ENCODE measurements at regions not wholly inside any gene's neighbourhood (a gene's known extent, or its start where the extent isn't known, plus 50 kb on each side); places are given as distances from the start of the nearest gene placed in this dataset.

DNA sequence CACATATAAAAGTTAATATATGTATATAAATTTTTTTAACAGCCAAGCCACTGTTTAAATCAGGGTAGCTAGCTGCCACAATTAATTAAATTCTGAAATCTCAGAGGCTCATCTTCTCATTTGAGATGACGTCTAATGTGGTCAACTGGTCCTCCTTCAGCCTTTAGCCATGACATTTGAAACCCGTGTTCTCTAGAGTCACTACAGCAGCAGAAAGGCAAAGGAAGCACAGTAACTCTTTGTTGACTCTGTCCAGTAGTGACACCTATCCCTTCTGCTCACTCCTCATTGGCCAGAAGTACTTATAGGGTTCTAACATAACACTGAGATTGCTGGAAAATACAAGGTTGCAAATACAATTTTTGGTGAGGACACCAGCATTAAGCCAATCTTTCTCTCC, 555.5 kb downstream of the ETV1 start:
- Histone ChIP-seq H3K27ac (no peak overlapping the region), H3K27me3 (ENCODE audit: insufficient read depth, low read depth, severe bottlenecking) (no peaks in the 10 kb centered on the region), H3K9me3 (ENCODE audit: severe bottlenecking) (no peaks in the 10 kb centered on the region), H3K36me3 (no peaks in the 10 kb centered on the region), H3K4me3 (ENCODE audit: low read depth, low read length) (no peak overlapping the region)
- DNase-seq, result no peak
- TF ChIP-seq, protein P1, sequence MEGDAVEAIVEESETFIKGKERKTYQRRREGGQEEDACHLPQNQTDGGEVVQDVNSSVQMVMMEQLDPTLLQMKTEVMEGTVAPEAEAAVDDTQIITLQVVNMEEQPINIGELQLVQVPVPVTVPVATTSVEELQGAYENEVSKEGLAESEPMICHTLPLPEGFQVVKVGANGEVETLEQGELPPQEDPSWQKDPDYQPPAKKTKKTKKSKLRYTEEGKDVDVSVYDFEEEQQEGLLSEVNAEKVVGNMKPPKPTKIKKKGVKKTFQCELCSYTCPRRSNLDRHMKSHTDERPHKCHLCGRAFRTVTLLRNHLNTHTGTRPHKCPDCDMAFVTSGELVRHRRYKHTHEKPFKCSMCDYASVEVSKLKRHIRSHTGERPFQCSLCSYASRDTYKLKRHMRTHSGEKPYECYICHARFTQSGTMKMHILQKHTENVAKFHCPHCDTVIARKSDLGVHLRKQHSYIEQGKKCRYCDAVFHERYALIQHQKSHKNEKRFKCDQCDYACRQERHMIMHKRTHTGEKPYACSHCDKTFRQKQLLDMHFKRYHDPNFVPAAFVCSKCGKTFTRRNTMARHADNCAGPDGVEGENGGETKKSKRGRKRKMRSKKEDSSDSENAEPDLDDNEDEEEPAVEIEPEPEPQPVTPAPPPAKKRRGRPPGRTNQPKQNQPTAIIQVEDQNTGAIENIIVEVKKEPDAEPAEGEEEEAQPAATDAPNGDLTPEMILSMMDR (IDR thresholded peaks at IDR 0.05; ENCODE audit: low read depth, low read length), result no peak

DNA sequence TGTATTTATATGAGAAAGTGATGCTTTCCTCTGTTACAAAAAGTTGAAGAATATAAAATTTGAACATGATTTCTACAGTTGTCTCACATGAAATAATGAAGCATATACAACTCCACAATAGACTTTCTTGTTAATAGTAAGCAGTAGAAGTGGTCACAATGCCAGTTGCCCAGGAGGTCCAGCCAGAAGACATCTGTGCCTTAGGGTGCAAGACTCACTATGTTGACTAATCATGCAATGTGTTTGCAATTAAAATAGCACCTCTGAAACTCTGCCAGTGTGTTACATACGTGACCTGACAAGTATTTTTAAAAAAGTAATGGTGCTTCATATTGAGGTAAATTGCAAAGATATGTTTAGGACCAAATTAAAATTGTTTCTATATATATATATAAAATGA, 547.2 kb downstream of the ETV1 start:
- no peak overlapping the region for H3K27ac ChIP-seq
- DNase-seq, result no peak
- H3K4me3 ChIP-seq (ENCODE audit: low read depth, low read length), result no peak overlapping the region
- H3K36me3 ChIP-seq, result no peaks in the 10 kb centered on the region
- no peaks in the 10 kb centered on the region for H3K27me3 ChIP-seq (ENCODE audit: insufficient read depth, low read depth, severe bottlenecking)
- H3K9me3 ChIP-seq (ENCODE audit: severe bottlenecking), result no peaks in the 10 kb centered on the region
- TF ChIP-seq, protein P1 (IDR thresholded peaks at IDR 0.05; ENCODE audit: low read depth, low read length), result no peak

DNA sequence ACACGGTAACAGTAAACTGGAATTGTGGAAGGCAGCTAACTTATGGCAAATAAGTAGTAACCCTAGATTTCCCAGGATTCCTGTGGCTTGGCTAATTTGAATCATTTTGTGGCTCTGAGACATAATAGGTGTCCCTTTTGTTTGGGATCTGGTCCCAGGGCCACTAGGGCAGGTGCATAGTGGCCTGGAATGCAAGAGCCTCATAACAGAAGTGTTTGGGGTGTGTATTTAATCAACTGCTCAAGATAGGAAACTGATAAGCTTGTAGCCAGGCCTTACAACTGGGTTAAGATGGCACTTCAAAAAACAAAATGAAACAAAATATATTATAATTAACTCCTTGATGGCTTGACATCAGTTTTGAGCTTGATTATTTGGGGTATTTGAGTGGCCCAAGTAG, 541.8 kb downstream of the ETV1 start:
- no peak overlapping the region for H3K27ac ChIP-seq
- TF ChIP-seq, protein P1 (IDR thresholded peaks at IDR 0.05; ENCODE audit: low read depth, low read length), result no peak
- no peaks in the 10 kb centered on the region for H3K27me3 ChIP-seq (ENCODE audit: insufficient read depth, low read depth, severe bottlenecking)
- H3K4me3 ChIP-seq (ENCODE audit: low read depth, low read length), result no peak overlapping the region
- DNase-seq, result no peak
- H3K36me3 ChIP-seq, result no peaks in the 10 kb centered on the region
- H3K9me3 ChIP-seq (ENCODE audit: severe bottlenecking), result no peaks in the 10 kb centered on the region

DNA sequence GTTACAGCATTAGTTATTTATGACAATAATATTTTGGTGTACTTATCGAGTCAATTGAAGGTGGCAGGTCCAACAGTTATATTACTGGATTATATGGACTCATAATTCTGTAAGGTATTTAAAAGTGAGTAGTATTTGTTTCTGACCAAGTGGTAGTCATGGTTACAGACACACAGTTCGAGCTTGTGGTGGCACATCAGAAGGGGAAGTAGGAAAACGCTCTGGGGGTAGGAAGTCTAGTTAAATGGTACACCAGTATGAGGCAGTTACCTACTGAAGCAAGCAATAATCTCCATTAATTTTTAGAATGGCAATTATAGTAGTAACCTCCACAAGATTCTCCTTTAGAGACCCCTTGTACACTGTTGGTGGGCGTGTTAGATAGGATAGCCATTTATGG, 541.2 kb downstream of the ETV1 start:
- Histone ChIP-seq H3K36me3 (no peaks in the 10 kb centered on the region), H3K27me3 (ENCODE audit: insufficient read depth, low read depth, severe bottlenecking) (no peaks in the 10 kb centered on the region), H3K4me3 (ENCODE audit: low read depth, low read length) (no peak overlapping the region), H3K9me3 (ENCODE audit: severe bottlenecking) (no peaks in the 10 kb centered on the region), H3K27ac (no peak overlapping the region)
- TF ChIP-seq, protein P1 (IDR thresholded peaks at IDR 0.05; ENCODE audit: low read depth, low read length), result no peak
- no peak for DNase-seq

DNA sequence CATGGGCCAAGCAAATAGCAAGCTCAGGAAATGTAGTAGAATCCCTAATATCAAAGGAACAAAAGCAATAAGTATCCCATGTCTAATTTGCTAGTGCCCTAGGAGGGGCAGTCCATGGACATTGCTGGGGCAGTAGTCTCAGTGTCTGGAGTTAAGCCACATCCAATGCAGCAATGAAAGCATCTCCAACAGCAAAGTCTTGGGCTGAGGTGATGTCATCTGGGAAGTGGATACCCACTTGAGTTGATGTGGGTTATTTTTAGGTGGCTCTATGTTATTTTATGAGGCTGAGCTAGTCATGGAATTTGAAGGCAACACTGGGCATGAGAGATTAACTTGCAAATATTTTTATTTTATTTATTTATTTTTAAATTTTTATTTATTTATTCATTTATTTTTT, 540.0 kb downstream of the ETV1 start:
- Histone ChIP-seq H3K9me3 (ENCODE audit: severe bottlenecking) (no peaks in the 10 kb centered on the region), H3K4me3 (ENCODE audit: low read depth, low read length) (no peak overlapping the region), H3K27me3 (ENCODE audit: insufficient read depth, low read depth, severe bottlenecking) (no peaks in the 10 kb centered on the region), H3K36me3 (no peaks in the 10 kb centered on the region), H3K27ac (no peak overlapping the region)
- TF ChIP-seq, protein P1 (IDR thresholded peaks at IDR 0.05; ENCODE audit: low read depth, low read length), result no peak
- no peak for DNase-seq

DNA sequence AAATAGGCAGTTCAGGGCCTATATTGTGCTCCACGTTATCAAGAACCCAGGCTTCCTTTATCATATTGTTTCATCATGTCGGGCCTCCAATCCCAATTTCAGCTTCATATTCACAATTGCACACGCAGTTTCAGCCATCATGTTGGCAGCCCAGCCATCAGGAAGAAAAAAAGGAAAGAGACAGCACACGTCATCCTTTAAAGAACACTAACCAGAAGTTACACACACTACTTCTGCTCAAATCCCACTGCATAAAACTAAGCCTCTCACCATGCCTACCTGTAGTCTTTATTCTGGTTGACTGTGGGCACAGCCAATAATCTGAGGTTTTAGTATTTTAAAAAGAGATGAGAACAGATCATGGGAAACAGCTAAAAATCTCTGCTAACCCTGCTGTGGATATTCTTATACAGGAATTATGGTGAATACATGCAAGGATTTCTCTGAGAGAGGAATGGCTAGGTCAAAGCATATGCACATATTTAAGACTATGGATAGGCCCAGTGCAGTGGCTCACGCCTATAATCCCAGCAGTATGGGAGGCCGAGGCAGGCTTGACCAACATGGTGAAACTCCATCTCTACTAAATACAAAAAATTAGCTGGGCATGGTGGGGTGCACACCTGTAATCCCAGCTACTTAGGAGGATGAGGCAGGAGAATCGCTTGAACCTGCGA, 534.4 kb downstream of the ETV1 start:
- no peak for DNase-seq

More for the DNA sequence above, 534.4 kb downstream of the ETV1 start:
- Histone ChIP-seq H3K27me3 (ENCODE audit: insufficient read depth, low read depth, severe bottlenecking) (no peaks in the 10 kb centered on the region), H3K27ac (no peak overlapping the region), H3K9me3 (ENCODE audit: severe bottlenecking) (no peaks in the 10 kb centered on the region), H3K4me3 (ENCODE audit: low read depth, low read length) (no peak overlapping the region), H3K36me3 (no peaks in the 10 kb centered on the region)
- TF ChIP-seq, protein P1 (IDR thresholded peaks at IDR 0.05; ENCODE audit: low read depth, low read length), result no peak

Data from WERI-Rb-1 (cell line).